PC-3 (cell line): ENCODE measurements at regions not wholly inside any gene's neighbourhood (a gene's known extent, or its start where the extent isn't known, plus 50 kb on each side); places are given as distances from the start of the nearest gene placed in this dataset.

Source experiments
- ATAC-seq: fragments of 200-7000 bp; cut with Tn5 transposase; 2 replicates; pipeline ENCODE4 v1.9.1; 2020; ENCODE audit warnings: mild to moderate bottlenecking, moderate library complexity
- BruUV-seq: library from RNA; stranded (reverse); fragments of 400-500 nt; replicated peaks from 2 replicates; lab custom pipeline; 2021; lab: Mats Ljungman, UMichigan
- CTCF ChIA-PET: fragments of 300-600 bp; sonication (Branson Sonifier 250); formaldehyde crosslinking; loops from one replicate; lab custom pipeline; 2022; ENCODE audit warnings: antibody characterized with exemption; lab: Charles Lee
- POLR2A ChIA-PET: fragments of 300-600 bp; sonication (Branson Sonifier 250); formaldehyde crosslinking; loops from one replicate; lab custom pipeline; 2022; ENCODE audit warnings: antibody characterized with exemption; ENCODE audit not compliant: unreplicated experiment; lab: Charles Lee
- DNase-seq: peaks from one replicate; pipeline ENCODE4 v3.0.0-alpha.2; 2015
- H2AFZ ChIP-seq: fragments of 300-600 bp; sonication (generic); 2 replicates; pipeline ENCODE4 v1.6.0; 2016; ENCODE audit warnings: antibody characterized with exemption, low read length
- H3F3A ChIP-seq: fragments of 300-600 bp; sonication (generic); one replicate; pipeline ENCODE4 v1.6.0; 2017; ENCODE audit warnings: antibody characterized with exemption, low read length, control low read depth, mild to moderate bottlenecking; ENCODE audit not compliant: unreplicated experiment
- H3K27ac ChIP-seq: fragments of 300-600 bp; sonication (generic); 2 replicates; pipeline ENCODE4 v1.5.1; 2016; ENCODE audit warnings: mild to moderate bottlenecking, low read length
- H3K27me3 ChIP-seq: fragments of 300-600 bp; sonication (generic); 2 replicates; pipeline ENCODE4 v1.6.1; 2016; ENCODE audit warnings: low read length, mixed read lengths
- H3K36me3 ChIP-seq: fragments of 300-600 bp; sonication (generic); 2 replicates; pipeline ENCODE4 v1.6.1; 2016; ENCODE audit warnings: low read depth, mixed run types, low read length, mixed read lengths
- H3K4me1 ChIP-seq: fragments of 300-600 bp; sonication (generic); 2 replicates; pipeline ENCODE4 v1.5.1; 2016; ENCODE audit warnings: low read length; ENCODE audit not compliant: insufficient read depth
- H3K4me2 ChIP-seq: fragments of 300-600 bp; sonication (generic); 2 replicates; pipeline ENCODE4 v1.6.0; 2016; ENCODE audit warnings: low read length
- H3K4me3 ChIP-seq: fragments of 300-600 bp; sonication (generic); 2 replicates; pipeline ENCODE4 v1.5.1; 2016; ENCODE audit warnings: mild to moderate bottlenecking, low read length, mixed read lengths
- H3K79me2 ChIP-seq: fragments of 300-600 bp; sonication (generic); 2 replicates; pipeline ENCODE4 v1.6.1; 2017; ENCODE audit warnings: low read length, mixed read lengths
- H3K9ac ChIP-seq: fragments of 300-600 bp; sonication (generic); 2 replicates; pipeline ENCODE4 v1.6.0; 2016; ENCODE audit warnings: mild to moderate bottlenecking, low read length
- H3K9me2 ChIP-seq: fragments of 300-600 bp; sonication (generic); replicated peaks from 2 replicates; pipeline ENCODE4 v1.6.1; 2016; ENCODE audit warnings: mixed run types, low read length, mixed read lengths
- H3K9me3 ChIP-seq: fragments of 300-600 bp; sonication (generic); 2 replicates; pipeline ENCODE4 v1.6.1; 2016; ENCODE audit warnings: low read length, mixed read lengths
- H4K20me1 ChIP-seq: fragments of 300-600 bp; sonication (generic); 2 replicates; pipeline ENCODE4 v1.6.1; 2016; ENCODE audit warnings: low read length, mixed read lengths
- CTCF ChIP-seq: fragments of 300-600 bp; sonication (generic); conservative IDR thresholded peaks from 2 replicates; pipeline ENCODE4 v1.5.1; 2017; ENCODE audit warnings: antibody characterized with exemption, low read depth, mild to moderate bottlenecking, low read length
- EZH2 ChIP-seq: fragments of 300-600 bp; sonication (generic); IDR thresholded peaks from one replicate; pipeline ENCODE4 v1.6.1; 2017; ENCODE audit warnings: antibody characterized with exemption, mild to moderate bottlenecking, low read length; ENCODE audit not compliant: unreplicated experiment
- EZH2phosphoT487 ChIP-seq: fragments of 300-600 bp; sonication (generic); IDR thresholded peaks from 2 replicates; pipeline ENCODE4 v1.6.1; 2018; ENCODE audit warnings: mild to moderate bottlenecking, antibody characterized with exemption, low read length, borderline replicate concordance
- intact Hi-C: fragments of 100-400 bp; cut with micrococcal nuclease; formaldehyde crosslinking; loops from 2 replicates; pipeline ENCODE4 v1.9.0; 2023

DNA sequence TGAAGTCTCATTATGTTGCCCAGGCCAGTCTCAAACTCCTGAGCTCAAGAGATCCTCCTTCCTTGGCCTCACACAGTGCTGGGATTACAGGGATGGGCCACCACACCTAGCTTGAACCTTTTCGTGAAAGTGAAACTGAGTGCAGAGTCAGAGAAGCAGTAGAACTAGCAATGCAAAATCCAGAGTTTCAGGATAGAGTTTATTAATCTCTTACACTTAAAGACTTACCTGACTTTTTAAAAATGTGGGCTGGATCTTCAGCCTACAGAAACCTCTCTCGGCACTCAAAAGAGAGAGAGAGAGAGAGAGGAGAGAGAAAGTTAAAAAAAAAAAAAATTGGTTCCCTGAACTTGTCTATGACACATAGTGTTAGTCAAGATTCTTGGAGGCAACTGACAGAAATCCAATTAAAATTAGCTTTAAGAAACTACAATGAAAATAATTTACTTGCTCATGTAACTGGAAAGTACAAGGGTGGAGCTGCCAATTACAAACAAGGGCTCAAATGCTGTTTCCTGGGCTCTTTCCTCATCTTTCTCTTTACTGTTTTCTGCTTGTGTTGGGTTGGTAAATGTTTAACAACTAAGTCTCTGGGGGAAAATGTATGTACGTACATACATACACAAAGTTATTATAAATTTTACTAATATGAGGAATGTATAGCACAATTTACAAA is 98.1 kb upstream of the CERS6 start:
- H3K4me1 ChIP-seq: no peaks in the 10 kb centered on the region
- no peak overlapping the region for H2AFZ ChIP-seq
- H3K9me2 ChIP-seq: no peaks in the 10 kb centered on the region
- no peak overlapping the region for H3K4me3 ChIP-seq
- H3K4me2 ChIP-seq: no peak overlapping the region
- BruUV-seq: no TSS peak
- DNase-seq (no peak), ATAC-seq (no peak)
- no peaks in the 10 kb centered on the region; the same call in 1 of the 2 replicates for H3K27me3 ChIP-seq
- H3K79me2 ChIP-seq: no peaks in the 10 kb centered on the region
- ChIA-PET CTCF (no interaction called here), POLR2A (no interaction called here)
- TF ChIP-seq EZH2: no peak
- no peak for TF ChIP-seq EZH2phosphoT487
- no peak for TF ChIP-seq CTCF
- H3F3A ChIP-seq: no peaks in the 10 kb centered on the region
- H3K9me3 ChIP-seq: no peaks in the 10 kb centered on the region
- no peaks in the 10 kb centered on the region for H3K36me3 ChIP-seq
- no peaks in the 10 kb centered on the region for H4K20me1 ChIP-seq
- intact Hi-C loops: no loop called here
- no peak overlapping the region for H3K9ac ChIP-seq
- no peak overlapping the region for H3K27ac ChIP-seq

DNA sequence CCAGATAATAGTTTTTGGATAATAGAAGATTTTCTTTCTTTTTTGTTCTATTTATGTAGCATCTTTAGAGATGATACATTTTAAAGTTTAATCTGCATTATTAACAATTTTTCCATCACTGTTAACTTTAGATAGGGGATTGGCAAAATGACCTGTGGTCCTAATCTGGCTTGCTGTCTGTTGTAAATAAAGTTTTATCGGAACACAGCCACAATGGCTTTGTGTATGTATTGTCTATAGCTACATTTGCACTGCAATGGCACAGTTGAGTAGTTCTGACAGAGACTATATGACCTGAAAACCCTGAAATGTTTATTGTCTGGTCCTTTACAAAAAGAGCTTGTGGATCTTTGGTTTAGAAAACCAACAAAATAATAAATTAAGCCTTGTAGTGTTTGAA is 97.0 kb upstream of the CERS6 start:
- Histone ChIP-seq H3K79me2 (no peaks in the 10 kb centered on the region), H3F3A (no peaks in the 10 kb centered on the region), H3K4me2 (no peak overlapping the region), H2AFZ (no peak overlapping the region), H3K4me1 (no peaks in the 10 kb centered on the region), H3K27me3 (no peaks in the 10 kb centered on the region), H3K27ac (no peak overlapping the region), H4K20me1 (no peaks in the 10 kb centered on the region), H3K9ac (no peak overlapping the region), H3K36me3 (no peaks in the 10 kb centered on the region), H3K4me3 (no peak overlapping the region), H3K9me3 (no peaks in the 10 kb centered on the region), H3K9me2 (no peaks in the 10 kb centered on the region)
- no TSS peak for BruUV-seq
- ATAC-seq (no peak), DNase-seq (no peak)
- no peak for TF ChIP-seq EZH2
- no peak for TF ChIP-seq EZH2phosphoT487
- no peak for TF ChIP-seq CTCF
- intact Hi-C loops: no loop called here
- CTCF ChIA-PET: no interaction called here
- POLR2A ChIA-PET: no interaction called here

GRCh38 chr2:168363347-168364092 is 92.6 kb upstream of the CERS6 start:
- TF ChIP-seq EZH2: no peak
- no TSS peak for BruUV-seq
- Histone ChIP-seq H2AFZ (no peak overlapping the region), H3K36me3 (no peaks in the 10 kb centered on the region), H3F3A (no peaks in the 10 kb centered on the region), H4K20me1 (no peaks in the 10 kb centered on the region), H3K9ac (no peak overlapping the region), H3K27me3 (no peaks in the 10 kb centered on the region), H3K4me2 (no peak overlapping the region), H3K9me3 (no peaks in the 10 kb centered on the region), H3K4me1 (no peaks in the 10 kb centered on the region), H3K9me2 (no peaks in the 10 kb centered on the region), H3K79me2 (no peaks in the 10 kb centered on the region), H3K4me3 (no peak overlapping the region), H3K27ac (no peak overlapping the region)
- CTCF ChIA-PET: no interaction called here
- DNase-seq: no peak
- POLR2A ChIA-PET: no interaction called here
- intact Hi-C loops: no loop called here
- ATAC-seq: no peak
